KMS-11 (cell line): ENCODE measurements at regions not wholly inside any gene's neighbourhood (a gene's known extent, or its start where the extent isn't known, plus 50 kb on each side); places are given as distances from the start of the nearest gene placed in this dataset.
"Not testable (repeated sequence)": the region's sequence is repeated elsewhere in the genome, so short reads cannot be mapped to it uniquely, and the experiment has no call there.

Experiments used
- H2AFZ ChIP-seq: fragments of 200-600 bp; sonication (generic); 2 replicates; pipeline ENCODE4 v1.6.1; 2016; ENCODE audit warnings: antibody characterized with exemption, mixed run types, low read depth
- H3K27ac ChIP-seq: fragments of 200-600 bp; sonication (generic); 2 replicates; pipeline ENCODE4 v1.6.1; 2016; ENCODE audit warnings: mild to moderate bottlenecking, mixed run types
- H3K27me3 ChIP-seq: fragments of 200-600 bp; sonication (generic); 2 replicates; pipeline ENCODE4 v1.6.1; 2017; ENCODE audit warnings: mild to moderate bottlenecking, low read depth, mixed run types, moderate library complexity; ENCODE audit not compliant: insufficient read depth
- H3K36me3 ChIP-seq: fragments of 200-600 bp; sonication (generic); 2 replicates; pipeline ENCODE4 v1.6.1; 2017; ENCODE audit warnings: mild to moderate bottlenecking, mixed run types; ENCODE audit not compliant: insufficient read depth
- H3K4me1 ChIP-seq: fragments of 200-600 bp; sonication (generic); 2 replicates; pipeline ENCODE4 v1.6.1; 2016; ENCODE audit warnings: mild to moderate bottlenecking, low read depth, mixed run types; ENCODE audit not compliant: poor library complexity, severe bottlenecking
- H3K4me2 ChIP-seq: fragments of 200-600 bp; sonication (generic); 2 replicates; pipeline ENCODE4 v1.7.0; 2016; ENCODE audit warnings: mild to moderate bottlenecking, mixed run types
- H3K4me3 ChIP-seq: fragments of 200-600 bp; sonication (generic); IDR thresholded peaks from 2 replicates; pipeline ENCODE4 v1.6.1; 2017; ENCODE audit warnings: low read depth, low read length, mixed read lengths; ENCODE audit not compliant: insufficient read depth
- H3K79me2 ChIP-seq: fragments of 200-600 bp; sonication (generic); 2 replicates; pipeline ENCODE4 v1.6.1; 2016; ENCODE audit warnings: low read depth, mixed run types; ENCODE audit not compliant: insufficient read depth
- H3K9ac ChIP-seq: fragments of 200-600 bp; sonication (generic); 2 replicates; pipeline ENCODE4 v1.6.1; 2016; ENCODE audit warnings: mild to moderate bottlenecking, mixed run types
- H4K20me1 ChIP-seq: fragments of 200-600 bp; sonication (generic); 2 replicates; pipeline ENCODE4 v1.6.1; 2016; ENCODE audit warnings: mild to moderate bottlenecking, mixed run types; ENCODE audit not compliant: insufficient read depth
- TF ChIP-seq, protein P1 (sequence below): fragments of 200-600 bp; sonication (generic); conservative IDR thresholded peaks from 2 replicates; pipeline ENCODE4 v1.6.1; 2017; ENCODE audit warnings: low read depth, mild to moderate bottlenecking, antibody characterized with exemption, low read length, moderate library complexity, mixed read lengths

- Histone ChIP-seq H3K4me3 (no peak overlapping the region), H3K4me1 (no peaks in the 10 kb centered on the region), H3K4me2 (no peak overlapping the region), H2AFZ (no peak overlapping the region), H3K36me3 (no peaks in the 10 kb centered on the region), H3K27ac (no peak overlapping the region), H3K79me2 (no peaks in the 10 kb centered on the region), H4K20me1 (no peaks in the 10 kb centered on the region), H3K9ac (no peak overlapping the region), H3K27me3 (no peaks in the 10 kb centered on the region)
- TF ChIP-seq, protein P1, sequence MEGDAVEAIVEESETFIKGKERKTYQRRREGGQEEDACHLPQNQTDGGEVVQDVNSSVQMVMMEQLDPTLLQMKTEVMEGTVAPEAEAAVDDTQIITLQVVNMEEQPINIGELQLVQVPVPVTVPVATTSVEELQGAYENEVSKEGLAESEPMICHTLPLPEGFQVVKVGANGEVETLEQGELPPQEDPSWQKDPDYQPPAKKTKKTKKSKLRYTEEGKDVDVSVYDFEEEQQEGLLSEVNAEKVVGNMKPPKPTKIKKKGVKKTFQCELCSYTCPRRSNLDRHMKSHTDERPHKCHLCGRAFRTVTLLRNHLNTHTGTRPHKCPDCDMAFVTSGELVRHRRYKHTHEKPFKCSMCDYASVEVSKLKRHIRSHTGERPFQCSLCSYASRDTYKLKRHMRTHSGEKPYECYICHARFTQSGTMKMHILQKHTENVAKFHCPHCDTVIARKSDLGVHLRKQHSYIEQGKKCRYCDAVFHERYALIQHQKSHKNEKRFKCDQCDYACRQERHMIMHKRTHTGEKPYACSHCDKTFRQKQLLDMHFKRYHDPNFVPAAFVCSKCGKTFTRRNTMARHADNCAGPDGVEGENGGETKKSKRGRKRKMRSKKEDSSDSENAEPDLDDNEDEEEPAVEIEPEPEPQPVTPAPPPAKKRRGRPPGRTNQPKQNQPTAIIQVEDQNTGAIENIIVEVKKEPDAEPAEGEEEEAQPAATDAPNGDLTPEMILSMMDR: no peak
These were observed 282.6 kb downstream of the KLF13 start for GRCh38 chr15:31609258-31609681.

DNA sequence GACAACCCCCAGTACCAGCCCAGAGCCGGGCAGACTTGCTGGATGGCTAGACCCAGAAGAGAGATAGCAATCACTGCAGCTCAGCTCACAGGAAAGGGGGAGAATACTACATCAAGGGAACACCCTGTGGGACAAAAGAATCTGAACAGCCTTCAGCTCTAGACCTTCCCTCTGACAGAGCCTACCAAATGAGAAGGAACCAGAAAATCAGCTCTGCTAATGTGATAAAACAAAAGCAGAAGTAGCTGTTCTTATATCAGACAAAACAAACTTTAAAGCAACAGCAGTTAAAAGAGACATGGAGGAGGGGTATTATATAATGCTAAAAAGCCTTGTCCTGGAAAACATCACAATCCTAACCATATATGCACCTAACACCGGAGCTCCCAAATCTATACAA is 283.3 kb downstream of the KLF13 start:
- no peaks in the 10 kb centered on the region for H4K20me1 ChIP-seq
- no peaks in the 10 kb centered on the region for H3K27me3 ChIP-seq

GRCh38 chr15:31615643-31616415 is 289.2 kb downstream of the KLF13 start:
- H4K20me1 ChIP-seq: no peaks in the 10 kb centered on the region
- H3K4me3 ChIP-seq: no peak overlapping the region
- H3K27ac ChIP-seq: no peak overlapping the region
- H3K36me3 ChIP-seq: no peaks in the 10 kb centered on the region
- no peak overlapping the region for H3K9ac ChIP-seq
- H3K79me2 ChIP-seq: no peaks in the 10 kb centered on the region
- TF ChIP-seq, protein P1: no peak
- H3K4me1 ChIP-seq: no peaks in the 10 kb centered on the region
- no peaks in the 10 kb centered on the region for H3K27me3 ChIP-seq
- no peak overlapping the region for H2AFZ ChIP-seq
- H3K4me2 ChIP-seq: no peak overlapping the region

More for the DNA sequence above, 283.3 kb downstream of the KLF13 start:
- H3K79me2 ChIP-seq: no peaks in the 10 kb centered on the region
- H3K27ac ChIP-seq: no peak overlapping the region
- no peak overlapping the region for H3K4me3 ChIP-seq
- no peaks in the 10 kb centered on the region for H3K36me3 ChIP-seq
- no peak overlapping the region for H2AFZ ChIP-seq
- H3K4me1 ChIP-seq: no peaks in the 10 kb centered on the region
- TF ChIP-seq, protein P1: no peak
- H3K9ac ChIP-seq: no peak overlapping the region
- no peak overlapping the region for H3K4me2 ChIP-seq

DNA sequence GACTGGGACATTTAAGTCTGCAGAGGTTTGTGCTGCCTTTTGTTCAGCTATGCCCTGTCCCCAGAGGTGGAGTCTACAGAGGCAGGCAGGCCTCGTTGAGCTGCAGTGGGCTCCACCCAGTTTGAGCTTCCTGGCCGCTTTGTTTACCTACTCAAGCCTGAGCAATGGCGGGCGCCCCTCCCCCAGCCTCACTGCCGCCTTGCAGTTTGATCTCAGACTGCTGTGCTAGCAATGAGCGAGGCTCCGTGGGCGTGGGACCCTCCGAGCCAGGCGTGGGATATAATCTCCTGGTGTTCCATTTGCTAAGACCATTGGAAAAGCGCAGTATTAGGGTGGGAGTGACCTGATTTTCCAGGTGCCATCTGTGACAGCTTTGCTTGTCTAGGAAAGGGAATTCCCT is 296.7 kb downstream of the KLF13 start:
- H2AFZ ChIP-seq, H3K4me3 ChIP-seq, H3K79me2 ChIP-seq, H3K27ac ChIP-seq, H4K20me1 ChIP-seq, H3K4me1 ChIP-seq, H3K36me3 ChIP-seq, H3K27me3 ChIP-seq, H3K4me2 ChIP-seq, H3K9ac ChIP-seq: not testable (repeated sequence)

GRCh38 chr15:31624115-31624514 is 297.5 kb downstream of the KLF13 start:
- not testable (repeated sequence) for H3K9ac ChIP-seq, H3K27me3 ChIP-seq, H3K79me2 ChIP-seq, H2AFZ ChIP-seq, H4K20me1 ChIP-seq, H3K4me1 ChIP-seq, H3K36me3 ChIP-seq, H3K27ac ChIP-seq, H3K4me2 ChIP-seq, H3K4me3 ChIP-seq

- H3K4me2 ChIP-seq, H3K9ac ChIP-seq, H2AFZ ChIP-seq, H4K20me1 ChIP-seq, H3K36me3 ChIP-seq, H3K4me3 ChIP-seq, H3K27ac ChIP-seq, H3K27me3 ChIP-seq, H3K79me2 ChIP-seq, H3K4me1 ChIP-seq: not testable (repeated sequence)
These were observed 309.1 kb downstream of the KLF13 start for GRCh38 chr15:31635715-31636114.

- H3K4me1 ChIP-seq, H3K4me3 ChIP-seq, H3K36me3 ChIP-seq, H3K9ac ChIP-seq, H2AFZ ChIP-seq, H3K27ac ChIP-seq, H3K27me3 ChIP-seq, H4K20me1 ChIP-seq, H3K79me2 ChIP-seq: not testable (repeated sequence)
- peak overlapping the region; percentile 13; the same call in 1 of the 2 replicates for H3K4me2 ChIP-seq
These were observed 310.3 kb downstream of the KLF13 start for GRCh38 chr15:31636911-31637310.

- not testable (repeated sequence) for H4K20me1 ChIP-seq, H2AFZ ChIP-seq, H3K27ac ChIP-seq, H3K79me2 ChIP-seq, H3K27me3 ChIP-seq, H3K4me1 ChIP-seq, H3K36me3 ChIP-seq, H3K9ac ChIP-seq, H3K4me3 ChIP-seq, H3K4me2 ChIP-seq
These were observed 317.3 kb downstream of the KLF13 start for GRCh38 chr15:31643955-31644354.
